ENCODE measurements at regions not wholly inside any gene's neighbourhood (a gene's known extent, or its start where the extent isn't known, plus 50 kb on each side); places are given as distances from the start of the nearest gene placed in this dataset.
"Not testable (repeated sequence)": the region's sequence is repeated elsewhere in the genome, so short reads cannot be mapped to it uniquely, and the experiment has no call there.

DNA sequence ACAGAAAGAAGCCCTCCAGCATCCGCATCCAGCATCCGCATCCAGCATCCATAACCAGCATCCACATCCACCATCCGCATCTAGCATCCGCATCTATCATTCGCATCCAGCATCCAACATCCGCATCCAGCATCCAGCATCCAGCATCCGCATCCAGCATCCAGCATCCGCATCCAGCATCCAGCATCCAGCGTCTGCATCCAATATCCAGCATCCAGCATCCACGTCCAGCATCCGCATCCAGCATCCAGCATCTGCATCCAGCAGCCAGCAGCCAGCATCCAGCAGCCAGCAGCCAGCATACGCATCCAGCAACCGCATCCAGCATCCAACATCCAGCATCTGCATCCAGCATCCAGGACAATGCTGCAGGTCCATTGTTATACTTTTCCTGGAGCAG lies 671.0 kb upstream of the C16orf82 start:
- Histone ChIP-seq H3K36me3 (no peaks in the 10 kb centered on the region), H3K27ac (no peak overlapping the region), H3K9me3 (ENCODE audit: severe bottlenecking) (no peaks in the 10 kb centered on the region)

DNA sequence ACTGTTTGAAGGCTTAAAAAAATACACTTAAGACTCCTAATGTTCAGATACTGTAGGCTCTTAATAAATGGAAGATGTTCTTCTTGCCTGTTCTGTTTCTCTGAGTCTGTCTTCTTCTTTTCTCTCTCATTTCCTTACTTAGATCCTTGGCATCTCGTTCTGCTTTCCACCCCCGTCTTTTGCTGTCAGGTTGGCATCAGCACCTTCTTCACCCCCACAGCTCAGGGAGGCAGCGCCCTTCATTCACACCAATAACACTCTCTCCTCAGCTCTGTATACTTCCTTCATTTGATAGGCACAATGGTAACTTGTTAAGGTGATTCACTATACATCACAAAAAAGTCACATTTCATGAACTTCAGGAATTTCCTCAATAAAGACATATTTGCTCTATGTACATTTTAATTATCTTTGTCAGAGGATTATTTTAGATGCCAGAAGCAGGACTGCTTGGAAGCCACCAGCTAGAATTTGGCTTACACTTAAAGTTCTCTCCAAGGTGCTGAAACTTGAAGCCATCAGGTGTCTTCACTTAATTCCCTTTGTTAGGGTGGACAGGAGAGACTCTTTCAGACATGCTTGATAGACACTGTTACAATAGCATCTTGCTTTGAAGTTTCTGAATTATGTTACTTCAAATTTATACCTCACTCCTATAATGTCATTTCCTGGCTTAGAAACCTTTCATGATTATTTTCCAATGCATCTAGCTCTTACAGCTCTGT lies 670.1 kb upstream of the C16orf82 start:
- no peaks in the 10 kb centered on the region for H3K36me3 ChIP-seq
- TF ChIP-seq, protein P1, sequence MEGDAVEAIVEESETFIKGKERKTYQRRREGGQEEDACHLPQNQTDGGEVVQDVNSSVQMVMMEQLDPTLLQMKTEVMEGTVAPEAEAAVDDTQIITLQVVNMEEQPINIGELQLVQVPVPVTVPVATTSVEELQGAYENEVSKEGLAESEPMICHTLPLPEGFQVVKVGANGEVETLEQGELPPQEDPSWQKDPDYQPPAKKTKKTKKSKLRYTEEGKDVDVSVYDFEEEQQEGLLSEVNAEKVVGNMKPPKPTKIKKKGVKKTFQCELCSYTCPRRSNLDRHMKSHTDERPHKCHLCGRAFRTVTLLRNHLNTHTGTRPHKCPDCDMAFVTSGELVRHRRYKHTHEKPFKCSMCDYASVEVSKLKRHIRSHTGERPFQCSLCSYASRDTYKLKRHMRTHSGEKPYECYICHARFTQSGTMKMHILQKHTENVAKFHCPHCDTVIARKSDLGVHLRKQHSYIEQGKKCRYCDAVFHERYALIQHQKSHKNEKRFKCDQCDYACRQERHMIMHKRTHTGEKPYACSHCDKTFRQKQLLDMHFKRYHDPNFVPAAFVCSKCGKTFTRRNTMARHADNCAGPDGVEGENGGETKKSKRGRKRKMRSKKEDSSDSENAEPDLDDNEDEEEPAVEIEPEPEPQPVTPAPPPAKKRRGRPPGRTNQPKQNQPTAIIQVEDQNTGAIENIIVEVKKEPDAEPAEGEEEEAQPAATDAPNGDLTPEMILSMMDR (IDR thresholded peaks at IDR 0.05; ENCODE audit: low read depth, low read length), result no peak
- H3K9me3 ChIP-seq (ENCODE audit: severe bottlenecking), result no peaks in the 10 kb centered on the region
- H3K27me3 ChIP-seq (ENCODE audit: insufficient read depth, low read depth, severe bottlenecking), result no peaks in the 10 kb centered on the region
- H3K4me3 ChIP-seq (ENCODE audit: low read depth, low read length), result no peak overlapping the region
- DNase-seq, result no peak
- no peak overlapping the region for H3K27ac ChIP-seq

More for the DNA sequence above, 671.0 kb upstream of the C16orf82 start:
- TF ChIP-seq, protein P1 (IDR thresholded peaks at IDR 0.05; ENCODE audit: low read depth, low read length), result no peak
- Histone ChIP-seq H3K4me3 (ENCODE audit: low read depth, low read length) (no peak overlapping the region), H3K27me3 (ENCODE audit: insufficient read depth, low read depth, severe bottlenecking) (no peaks in the 10 kb centered on the region)
- no peak for DNase-seq

DNA sequence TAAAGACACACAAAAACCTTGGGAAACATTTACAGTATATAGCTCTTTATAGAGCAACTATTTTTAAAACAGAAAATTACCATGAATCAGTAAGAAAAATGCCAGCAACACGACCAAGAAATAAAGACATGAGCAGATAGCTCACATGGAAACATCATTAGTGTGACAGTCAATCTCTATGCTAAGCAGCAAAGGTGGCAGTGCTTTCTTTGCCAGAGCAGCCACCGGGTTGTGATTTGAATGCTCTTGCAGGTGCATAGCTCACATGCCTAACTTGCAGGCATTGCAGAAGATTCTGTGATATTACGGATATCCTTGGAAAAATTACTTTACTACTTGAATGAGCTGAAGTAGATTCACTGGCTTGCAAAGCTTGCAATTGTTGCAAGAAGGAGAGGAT lies 652.9 kb upstream of the C16orf82 start:
- Histone ChIP-seq H3K27me3 (ENCODE audit: insufficient read depth, low read depth, severe bottlenecking) (no peaks in the 10 kb centered on the region), H3K27ac (no peak overlapping the region), H3K9me3 (ENCODE audit: severe bottlenecking) (no peaks in the 10 kb centered on the region), H3K4me3 (ENCODE audit: low read depth, low read length) (no peak overlapping the region), H3K36me3 (no peaks in the 10 kb centered on the region)
- TF ChIP-seq, protein P1 (IDR thresholded peaks at IDR 0.05; ENCODE audit: low read depth, low read length), result no peak
- no peak for DNase-seq

DNA sequence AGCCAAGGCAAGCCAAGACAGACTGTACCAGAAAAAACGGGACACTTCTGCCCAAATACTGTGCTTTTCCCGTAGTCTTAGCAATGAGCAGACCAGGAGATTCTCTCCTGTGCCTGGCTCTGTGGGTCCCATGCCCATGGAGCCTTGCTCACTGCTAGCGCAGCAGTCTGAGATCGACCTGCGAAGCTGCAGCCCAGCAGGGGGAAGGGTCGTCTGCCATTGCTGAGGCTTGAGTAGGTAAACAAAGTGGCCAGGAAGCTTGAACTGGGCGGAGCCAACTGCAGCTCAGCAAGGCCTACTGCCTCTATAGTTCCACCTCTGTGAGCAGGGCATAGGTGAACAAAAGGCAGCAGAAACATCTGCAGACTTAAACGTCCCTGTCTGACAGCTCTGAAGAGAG lies 647.3 kb upstream of the C16orf82 start:
- not testable (repeated sequence) for H3K4me3 ChIP-seq (ENCODE audit: low read depth, low read length); H3K27ac ChIP-seq; H3K36me3 ChIP-seq; DNase-seq; H3K27me3 ChIP-seq (ENCODE audit: insufficient read depth, low read depth, severe bottlenecking); H3K9me3 ChIP-seq (ENCODE audit: severe bottlenecking)

DNA sequence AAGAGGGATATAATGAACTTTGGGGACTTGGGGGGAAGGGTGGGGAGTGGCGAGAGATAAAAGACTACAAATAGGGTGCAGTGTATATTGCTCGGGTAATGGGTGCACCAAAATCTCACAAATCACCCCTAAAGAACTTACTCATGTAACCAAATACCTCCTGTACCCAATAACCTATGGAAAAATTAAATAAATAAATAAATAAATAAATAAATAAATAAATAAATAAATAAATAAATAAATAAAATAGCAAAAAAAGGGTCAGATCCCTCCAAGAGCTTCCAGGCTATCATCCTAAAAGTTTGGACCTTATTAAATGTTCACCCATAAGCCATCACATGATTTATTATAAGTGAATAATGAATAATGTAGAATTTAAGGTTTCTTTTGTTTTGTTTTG lies 636.1 kb upstream of the C16orf82 start:
- TF ChIP-seq, protein P1 (IDR thresholded peaks at IDR 0.05; ENCODE audit: low read depth, low read length), result no peak
- H3K27me3 ChIP-seq (ENCODE audit: insufficient read depth, low read depth, severe bottlenecking), result no peaks in the 10 kb centered on the region
- no peak overlapping the region for H3K27ac ChIP-seq
- no peaks in the 10 kb centered on the region for H3K36me3 ChIP-seq
- H3K4me3 ChIP-seq (ENCODE audit: low read depth, low read length), result no peak overlapping the region
- no peaks in the 10 kb centered on the region for H3K9me3 ChIP-seq (ENCODE audit: severe bottlenecking)
- DNase-seq, result no peak

DNA sequence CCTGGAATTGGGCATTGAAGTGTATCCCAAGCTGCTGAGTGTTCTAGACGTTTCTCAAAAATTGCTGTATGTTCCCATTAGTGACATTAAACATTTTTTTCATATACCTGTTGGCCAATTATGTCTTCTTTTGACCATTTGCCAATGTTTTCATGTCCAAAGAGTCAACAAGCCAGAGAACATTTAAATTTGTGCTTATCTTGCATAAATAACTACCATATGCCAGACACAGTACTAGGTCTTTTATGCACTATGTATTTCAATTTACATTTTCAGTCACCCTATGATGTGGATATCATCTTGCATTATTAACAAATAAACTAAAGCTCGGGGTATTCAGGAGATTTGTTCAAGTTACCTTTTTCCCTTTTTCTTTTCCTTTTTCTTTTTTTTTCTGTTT lies 632.9 kb upstream of the C16orf82 start:
- Histone ChIP-seq H3K27ac (no peak overlapping the region), H3K9me3 (ENCODE audit: severe bottlenecking) (no peaks in the 10 kb centered on the region), H3K4me3 (ENCODE audit: low read depth, low read length) (no peak overlapping the region), H3K36me3 (no peaks in the 10 kb centered on the region), H3K27me3 (ENCODE audit: insufficient read depth, low read depth, severe bottlenecking) (no peaks in the 10 kb centered on the region)
- TF ChIP-seq, protein P1 (IDR thresholded peaks at IDR 0.05; ENCODE audit: low read depth, low read length), result no peak
- DNase-seq, result no peak

Measured in WERI-Rb-1 (cell line).